ENCODE measurements at regions not wholly inside any gene's neighbourhood (a gene's known extent, or its start where the extent isn't known, plus 50 kb on each side); places are given as distances from the start of the nearest gene placed in this dataset.

- DNase-seq (ENCODE audit: low read depth) = no peak
- H3K4me3 ChIP-seq (ENCODE audit: control insufficient read depth, low read depth, low read length) = no peak overlapping the region
- no peak for TF ChIP-seq CTCF (IDR thresholded peaks at IDR 0.05; ENCODE audit: control insufficient read depth, insufficient read depth, low read depth, low read length, missing control alignments)
These were observed 230.2 kb upstream of the RGS6 start for GRCh38 chr14:71701990-71702389.

- H3K4me3 ChIP-seq (ENCODE audit: control insufficient read depth, low read depth, low read length) = no peak overlapping the region
- DNase-seq (ENCODE audit: low read depth) = no peak
- TF ChIP-seq CTCF (IDR thresholded peaks at IDR 0.05; ENCODE audit: control insufficient read depth, insufficient read depth, low read depth, low read length, missing control alignments) = no peak
These were observed 229.4 kb upstream of the RGS6 start for GRCh38 chr14:71702786-71703185.

- TF ChIP-seq CTCF (IDR thresholded peaks at IDR 0.05; ENCODE audit: control insufficient read depth, insufficient read depth, low read depth, low read length, missing control alignments) = no peak
- DNase-seq (ENCODE audit: low read depth) = no peak
- no peak overlapping the region for H3K4me3 ChIP-seq (ENCODE audit: control insufficient read depth, low read depth, low read length)
These were observed 228.8 kb upstream of the RGS6 start for GRCh38 chr14:71703477-71703876.

- TF ChIP-seq CTCF (IDR thresholded peaks at IDR 0.05; ENCODE audit: control insufficient read depth, insufficient read depth, low read depth, low read length, missing control alignments) = no peak
- H3K4me3 ChIP-seq (ENCODE audit: control insufficient read depth, low read depth, low read length) = no peak overlapping the region
- DNase-seq (ENCODE audit: low read depth) = no peak
These were observed 228.0 kb upstream of the RGS6 start for GRCh38 chr14:71704210-71704609.

- H3K4me3 ChIP-seq (ENCODE audit: control insufficient read depth, low read depth, low read length) = no peak overlapping the region
- no peak for DNase-seq (ENCODE audit: low read depth)
- TF ChIP-seq CTCF (IDR thresholded peaks at IDR 0.05; ENCODE audit: control insufficient read depth, insufficient read depth, low read depth, low read length, missing control alignments) = peak; percentile 12
These were observed 226.8 kb upstream of the RGS6 start for GRCh38 chr14:71705460-71705859.

GRCh38 chr14:71709076-71709475, 223.2 kb upstream of the RGS6 start:
- no peak for TF ChIP-seq CTCF (IDR thresholded peaks at IDR 0.05; ENCODE audit: control insufficient read depth, insufficient read depth, low read depth, low read length, missing control alignments)
- no peak for DNase-seq (ENCODE audit: low read depth)
- no peak overlapping the region for H3K4me3 ChIP-seq (ENCODE audit: control insufficient read depth, low read depth, low read length)

- H3K4me3 ChIP-seq (ENCODE audit: control insufficient read depth, low read depth, low read length) = no peak overlapping the region
- no peak for TF ChIP-seq CTCF (IDR thresholded peaks at IDR 0.05; ENCODE audit: control insufficient read depth, insufficient read depth, low read depth, low read length, missing control alignments)
These were observed 222.2 kb upstream of the RGS6 start for GRCh38 chr14:71709987-71710386.

More at GRCh38 chr14:71709987-71710386, 222.2 kb upstream of the RGS6 start:
- no peak for DNase-seq (ENCODE audit: low read depth)

Data from AG09309 (cell line).